Activated naive CD8-positive, alpha-beta T cell treated with anti-CD3 and anti-CD28 coated beads, Interleukin-2, amount 10 ng/mL, durations not matched to agents 7 days and 5 days (primary cell): ENCODE measurements at regions not wholly inside any gene's neighbourhood (a gene's known extent, or its start where the extent isn't known, plus 50 kb on each side); places are given as distances from the start of the nearest gene placed in this dataset.

Source experiments
- ATAC-seq: fragments of 150-1000 bp; cut with Tn5 transposase; one replicate; pipeline ENCODE4 v1.10.0; 2021; ENCODE audit warnings: low read depth, moderate library complexity
- POLR2A ChIA-PET: fragments of 350-600 bp; sonication (Branson Sonifier 250); formaldehyde crosslinking; loops from one replicate; lab custom pipeline; 2021; ENCODE audit warnings: antibody characterized with exemption; lab: Charles Lee
- DNase-seq: peaks from one replicate; pipeline ENCODE4 v3.0.0; 2021
- H3K27ac Mint-ChIP-seq: one replicate; pipeline ENCODE4 v1.8.0; 2022; ENCODE audit warnings: mild to moderate bottlenecking, mixed read lengths
- H3K27me3 Mint-ChIP-seq: one replicate; pipeline ENCODE4 v1.8.0; 2022; ENCODE audit warnings: mild to moderate bottlenecking, moderate library complexity, mixed read lengths
- H3K36me3 Mint-ChIP-seq: one replicate; pipeline ENCODE4 v1.8.0; 2021; ENCODE audit warnings: mild to moderate bottlenecking, mixed read lengths
- H3K4me1 Mint-ChIP-seq: one replicate; pipeline ENCODE4 v1.8.0; 2021; ENCODE audit warnings: mixed read lengths
- H3K4me3 Mint-ChIP-seq: one replicate; pipeline ENCODE4 v1.8.0; 2022; ENCODE audit warnings: mild to moderate bottlenecking, moderate library complexity, mixed read lengths
- H3K9me3 Mint-ChIP-seq: one replicate; pipeline ENCODE4 v1.8.0; 2021; ENCODE audit warnings: mixed read lengths

GRCh38 chr11:106179048-106179447 is 101.6 kb downstream of the AASDHPPT start:
- ATAC-seq (no peak), DNase-seq (no peak)
- H3K9me3 Mint-ChIP-seq, result no peaks in the 10 kb centered on the region
- no peak overlapping the region for H3K27ac Mint-ChIP-seq
- H3K27me3 Mint-ChIP-seq, result no peaks in the 10 kb centered on the region
- H3K36me3 Mint-ChIP-seq, result no peaks in the 10 kb centered on the region
- H3K4me1 Mint-ChIP-seq, result no peaks in the 10 kb centered on the region
- POLR2A ChIA-PET, result no interaction called here
- H3K4me3 Mint-ChIP-seq, result no peak overlapping the region

- Mint-ChIP-seq H3K27me3 (no peaks in the 10 kb centered on the region), H3K4me1 (no peaks in the 10 kb centered on the region), H3K4me3 (no peak overlapping the region), H3K27ac (no peak overlapping the region), H3K9me3 (no peaks in the 10 kb centered on the region), H3K36me3 (no peaks in the 10 kb centered on the region)
- POLR2A ChIA-PET, result no interaction called here
- ATAC-seq (no peak), DNase-seq (no peak)
Observed at GRCh38 chr11:106186630-106187029, 109.2 kb downstream of the AASDHPPT start.

- POLR2A ChIA-PET, result no interaction called here
- no peak for DNase-seq
- Mint-ChIP-seq H3K9me3 (no peaks in the 10 kb centered on the region), H3K4me3 (no peak overlapping the region), H3K36me3 (no peaks in the 10 kb centered on the region), H3K4me1 (no peaks in the 10 kb centered on the region), H3K27ac (no peak overlapping the region), H3K27me3 (no peaks in the 10 kb centered on the region)
- ATAC-seq, result no peak
Observed at GRCh38 chr11:106187860-106188456, 110.5 kb downstream of the AASDHPPT start.

- H3K36me3 Mint-ChIP-seq, result no peaks in the 10 kb centered on the region
- no peaks in the 10 kb centered on the region for H3K9me3 Mint-ChIP-seq
- POLR2A ChIA-PET, result no interaction called here
- no peak overlapping the region for H3K27ac Mint-ChIP-seq
- ATAC-seq (no peak), DNase-seq (no peak)
- H3K27me3 Mint-ChIP-seq, result peaks cover 2% of the 10 kb centered on the region
- no peak overlapping the region for H3K4me3 Mint-ChIP-seq
- H3K4me1 Mint-ChIP-seq, result no peaks in the 10 kb centered on the region
Observed at GRCh38 chr11:106193956-106194355, 116.5 kb downstream of the AASDHPPT start.

GRCh38 chr11:106197438-106197837 is 120.0 kb downstream of the AASDHPPT start:
- Mint-ChIP-seq H3K36me3 (no peaks in the 10 kb centered on the region), H3K27me3 (peaks cover 2% of the 10 kb centered on the region), H3K4me3 (no peak overlapping the region), H3K27ac (no peak overlapping the region), H3K9me3 (no peaks in the 10 kb centered on the region), H3K4me1 (no peaks in the 10 kb centered on the region)
- no peak for DNase-seq
- POLR2A ChIA-PET, result no interaction called here
- no peak for ATAC-seq

- no peaks in the 10 kb centered on the region for H3K9me3 Mint-ChIP-seq
- no peaks in the 10 kb centered on the region for H3K36me3 Mint-ChIP-seq
- DNase-seq (no peak), ATAC-seq (no peak)
- POLR2A ChIA-PET, result no interaction called here
- H3K4me1 Mint-ChIP-seq, result no peaks in the 10 kb centered on the region
- H3K4me3 Mint-ChIP-seq, result no peak overlapping the region
- no peak overlapping the region for H3K27ac Mint-ChIP-seq
- H3K27me3 Mint-ChIP-seq, result no peaks in the 10 kb centered on the region
Observed at GRCh38 chr11:106202935-106203620, 125.6 kb downstream of the AASDHPPT start.

GRCh38 chr11:106208760-106209159 is 131.3 kb downstream of the AASDHPPT start:
- DNase-seq (no peak), ATAC-seq (no peak)
- H3K9me3 Mint-ChIP-seq, result no peaks in the 10 kb centered on the region
- H3K4me1 Mint-ChIP-seq, result no peaks in the 10 kb centered on the region
- no peak overlapping the region for H3K27ac Mint-ChIP-seq
- H3K4me3 Mint-ChIP-seq, result no peak overlapping the region
- POLR2A ChIA-PET, result no interaction called here
- H3K27me3 Mint-ChIP-seq, result peaks cover 1% of the 10 kb centered on the region
- H3K36me3 Mint-ChIP-seq, result no peaks in the 10 kb centered on the region

GRCh38 chr11:106212081-106212480 is 134.6 kb downstream of the AASDHPPT start:
- Mint-ChIP-seq H3K9me3 (no peaks in the 10 kb centered on the region), H3K27ac (no peak overlapping the region), H3K4me3 (no peak overlapping the region), H3K27me3 (peaks cover 2% of the 10 kb centered on the region), H3K4me1 (no peaks in the 10 kb centered on the region), H3K36me3 (no peaks in the 10 kb centered on the region)
- DNase-seq (no peak), ATAC-seq (no peak)
- POLR2A ChIA-PET, result no interaction called here

GRCh38 chr11:106216281-106216680 is 138.8 kb downstream of the AASDHPPT start:
- POLR2A ChIA-PET, result no interaction called here
- Mint-ChIP-seq H3K36me3 (no peaks in the 10 kb centered on the region), H3K4me3 (no peak overlapping the region), H3K4me1 (no peaks in the 10 kb centered on the region), H3K9me3 (no peaks in the 10 kb centered on the region), H3K27me3 (peaks cover 2% of the 10 kb centered on the region), H3K27ac (no peak overlapping the region)
- ATAC-seq (no peak), DNase-seq (no peak)

- H3K4me1 Mint-ChIP-seq, result no peaks in the 10 kb centered on the region
- no peaks in the 10 kb centered on the region for H3K36me3 Mint-ChIP-seq
- DNase-seq, result no peak
- no peak overlapping the region for H3K27ac Mint-ChIP-seq
- H3K9me3 Mint-ChIP-seq, result peaks cover 3% of the 10 kb centered on the region
- POLR2A ChIA-PET, result no interaction called here
- no peak overlapping the region for H3K4me3 Mint-ChIP-seq
- peaks cover 2% of the 10 kb centered on the region for H3K27me3 Mint-ChIP-seq
- no peak for ATAC-seq
Observed at GRCh38 chr11:106217456-106217855, 140.0 kb downstream of the AASDHPPT start.

GRCh38 chr11:106218106-106218505 is 140.6 kb downstream of the AASDHPPT start:
- ATAC-seq (no peak), DNase-seq (no peak)
- no peaks in the 10 kb centered on the region for H3K4me1 Mint-ChIP-seq
- no peak overlapping the region for H3K4me3 Mint-ChIP-seq
- no peak overlapping the region for H3K27ac Mint-ChIP-seq
- POLR2A ChIA-PET, result no interaction called here
- peaks cover 2% of the 10 kb centered on the region for H3K27me3 Mint-ChIP-seq
- peaks cover 7% of the 10 kb centered on the region for H3K9me3 Mint-ChIP-seq
- H3K36me3 Mint-ChIP-seq, result no peaks in the 10 kb centered on the region

GRCh38 chr11:106222626-106223025 is 145.2 kb downstream of the AASDHPPT start:
- ATAC-seq, result no peak

GRCh38 chr11:106224172-106224571 is 146.7 kb downstream of the AASDHPPT start:
- Mint-ChIP-seq H3K9me3 (peaks cover 12% of the 10 kb centered on the region), H3K27me3 (no peaks in the 10 kb centered on the region), H3K36me3 (no peaks in the 10 kb centered on the region), H3K27ac (no peak overlapping the region), H3K4me1 (no peaks in the 10 kb centered on the region), H3K4me3 (no peak overlapping the region)
- DNase-seq, result no peak
- POLR2A ChIA-PET, result no interaction called here
- ATAC-seq, result no peak

More at GRCh38 chr11:106222626-106223025, 145.2 kb downstream of the AASDHPPT start:
- peaks cover 10% of the 10 kb centered on the region for H3K9me3 Mint-ChIP-seq
- H3K4me1 Mint-ChIP-seq, result no peaks in the 10 kb centered on the region
- POLR2A ChIA-PET, result no interaction called here
- H3K36me3 Mint-ChIP-seq, result no peaks in the 10 kb centered on the region
- DNase-seq, result no peak
- H3K27me3 Mint-ChIP-seq, result no peaks in the 10 kb centered on the region
- H3K4me3 Mint-ChIP-seq, result no peak overlapping the region
- H3K27ac Mint-ChIP-seq, result no peak overlapping the region

- H3K9me3 Mint-ChIP-seq, result peaks cover 4% of the 10 kb centered on the region
- no peak overlapping the region for H3K27ac Mint-ChIP-seq
- ATAC-seq (no peak), DNase-seq (no peak)
- no peaks in the 10 kb centered on the region for H3K36me3 Mint-ChIP-seq
- no peaks in the 10 kb centered on the region for H3K4me1 Mint-ChIP-seq
- no peak overlapping the region for H3K4me3 Mint-ChIP-seq
- no peaks in the 10 kb centered on the region for H3K27me3 Mint-ChIP-seq
- POLR2A ChIA-PET, result no interaction called here
Observed at GRCh38 chr11:106228996-106229395, 151.5 kb downstream of the AASDHPPT start.
